Left renal pelvis (tissue), 4 donors: ENCODE measurements at regions not wholly inside any gene's neighbourhood (a gene's known extent, or its start where the extent isn't known, plus 50 kb on each side); places are given as distances from the start of the nearest gene placed in this dataset.
A peak's percentile ranks its signal among the peaks of the same experiment; 100 is the strongest.

Experiments used
- DNase-seq, 4 donors: peaks; one replicate each; pipeline ENCODE4 v3.0.0-alpha.2; 2013; ENCODE audit warnings: low read depth in 4 of 4, low spot score in 3 of 4

DNA sequence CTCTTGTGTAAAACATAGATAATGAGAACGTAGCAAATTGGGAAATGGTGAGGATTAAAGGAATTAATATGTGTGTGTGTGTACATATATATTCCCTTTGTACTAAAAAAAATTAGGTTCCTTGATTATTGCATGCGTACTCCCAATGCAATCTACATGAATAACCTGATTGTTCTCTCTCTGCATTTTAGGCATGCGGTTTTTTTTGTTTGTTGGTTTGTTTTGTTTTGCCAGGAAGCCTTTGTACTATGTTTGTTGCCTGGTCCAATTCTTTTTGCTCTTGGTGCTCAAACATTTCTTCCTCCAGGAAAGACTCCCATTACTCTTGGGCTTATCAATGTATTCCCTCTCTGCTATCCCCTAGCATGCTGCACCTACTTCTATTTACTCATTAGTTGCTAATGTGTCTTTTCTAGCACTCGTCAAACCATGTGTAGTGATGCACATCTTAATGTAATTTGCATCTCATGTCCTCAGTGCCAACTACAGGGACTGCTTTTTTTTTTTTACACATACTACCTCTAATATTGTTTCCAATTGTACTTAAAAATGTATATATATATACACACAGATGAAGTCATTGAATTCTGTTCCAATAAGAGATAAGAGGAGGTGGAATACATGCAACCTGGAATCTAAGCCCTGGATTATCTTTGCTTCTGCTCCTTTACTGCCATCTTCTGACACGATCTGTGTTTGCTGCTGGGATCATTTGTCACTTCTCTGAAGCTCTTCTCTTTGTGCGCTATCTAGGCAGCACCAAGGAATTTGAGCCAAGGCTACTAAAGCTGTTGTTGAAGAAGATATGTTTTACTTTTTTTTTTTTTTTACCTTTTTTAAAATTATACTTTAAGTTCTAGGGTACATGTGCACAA lies 197.2 kb upstream of the ANO3 start:
- peak in 3 of 4 donors; percentile 10 to 18 (median 17) for DNase-seq

DNA sequence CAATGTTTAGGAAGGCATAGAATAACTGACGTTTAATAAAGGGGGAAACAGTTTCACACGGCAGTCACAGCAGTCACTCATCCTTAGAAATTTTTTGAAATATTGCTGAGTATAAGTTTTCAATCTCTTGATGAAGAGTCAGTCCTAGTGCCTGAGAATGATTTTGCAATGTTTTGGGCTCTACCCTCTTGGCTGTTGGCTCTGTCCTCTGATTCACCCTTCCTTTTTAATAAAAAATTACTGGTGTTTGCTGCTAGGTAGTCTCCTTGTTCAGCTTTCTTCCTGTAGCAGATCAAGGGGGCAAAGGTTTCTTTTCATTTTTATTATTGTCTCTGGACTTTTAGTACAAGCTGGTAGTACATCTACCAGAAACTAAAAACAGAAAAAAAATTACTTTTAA lies 194.3 kb upstream of the ANO3 start:
- no peak for DNase-seq

GRCh38 chr11:26142891-26143290 lies 189.0 kb upstream of the ANO3 start:
- DNase-seq, result no peak

DNA sequence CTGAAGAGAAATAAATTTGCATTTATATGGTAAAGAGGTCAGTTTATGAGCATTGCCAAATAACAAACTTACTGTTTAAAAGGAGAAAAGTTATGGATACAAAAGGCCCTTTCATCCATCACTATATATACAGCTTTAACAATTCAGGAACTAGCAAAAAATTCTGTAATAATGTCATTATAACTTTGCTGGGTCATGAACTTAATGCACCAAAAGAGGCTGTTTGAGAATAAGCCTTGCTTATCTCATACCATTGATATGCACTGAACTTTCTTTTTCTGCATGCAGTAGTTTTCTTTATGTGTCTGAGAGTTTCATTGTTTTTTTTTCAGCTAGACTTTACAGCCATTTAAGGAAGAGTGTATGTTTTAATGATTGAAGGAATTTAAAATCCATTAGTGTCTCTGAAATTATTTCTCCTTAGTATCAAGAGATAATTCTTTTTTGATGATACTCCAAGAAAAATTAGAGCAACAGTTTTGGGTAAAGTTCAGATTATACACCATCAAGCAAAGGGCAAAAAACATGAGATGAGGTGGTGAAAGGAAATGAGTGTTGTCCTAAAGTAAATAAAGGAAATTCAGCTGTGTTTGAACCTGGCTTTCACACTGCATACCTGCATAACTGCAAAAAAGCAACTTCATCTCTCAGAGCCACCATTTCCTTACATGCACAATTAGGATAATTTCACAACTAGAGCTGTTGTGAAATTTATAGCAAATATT lies 188.2 kb upstream of the ANO3 start:
- no peak for DNase-seq

DNA sequence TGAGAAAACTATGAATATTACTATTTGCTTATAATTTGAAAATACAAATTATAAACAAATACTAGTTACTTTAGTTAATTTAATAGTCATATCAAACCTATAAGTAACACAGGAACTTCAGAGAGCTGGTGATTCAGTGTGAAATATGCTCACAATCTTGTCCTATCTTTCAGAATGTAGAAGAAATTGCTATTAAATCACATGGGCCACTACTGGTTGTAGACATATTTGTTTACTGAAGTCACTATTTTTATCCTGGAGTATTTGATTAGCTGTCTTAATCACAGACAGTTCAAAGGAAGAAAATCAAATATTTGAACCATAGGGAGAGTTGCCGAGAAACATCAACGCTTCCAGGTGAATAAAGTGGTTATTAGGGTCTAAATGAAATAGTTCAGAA lies 187.6 kb upstream of the ANO3 start:
- no peak for DNase-seq

DNA sequence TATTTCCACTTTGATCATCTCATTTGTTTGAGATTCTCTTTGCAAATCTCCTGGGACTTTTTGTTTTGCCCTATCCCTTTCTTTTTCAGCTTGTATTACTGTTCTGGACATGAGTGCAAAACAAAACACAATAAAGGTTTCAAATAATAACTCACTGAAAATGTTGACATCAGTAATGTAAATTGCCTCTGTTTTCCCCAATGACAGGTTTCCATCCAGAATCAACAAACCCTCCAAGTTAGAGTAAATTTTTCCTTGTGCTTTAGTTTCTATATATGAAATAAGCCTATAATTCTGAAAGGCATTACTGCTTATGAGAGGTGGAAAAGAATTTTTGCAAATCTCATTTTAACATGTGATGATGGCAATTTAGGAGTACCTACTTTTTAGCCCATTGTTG lies 187.0 kb upstream of the ANO3 start:
- no peak for DNase-seq

DNA sequence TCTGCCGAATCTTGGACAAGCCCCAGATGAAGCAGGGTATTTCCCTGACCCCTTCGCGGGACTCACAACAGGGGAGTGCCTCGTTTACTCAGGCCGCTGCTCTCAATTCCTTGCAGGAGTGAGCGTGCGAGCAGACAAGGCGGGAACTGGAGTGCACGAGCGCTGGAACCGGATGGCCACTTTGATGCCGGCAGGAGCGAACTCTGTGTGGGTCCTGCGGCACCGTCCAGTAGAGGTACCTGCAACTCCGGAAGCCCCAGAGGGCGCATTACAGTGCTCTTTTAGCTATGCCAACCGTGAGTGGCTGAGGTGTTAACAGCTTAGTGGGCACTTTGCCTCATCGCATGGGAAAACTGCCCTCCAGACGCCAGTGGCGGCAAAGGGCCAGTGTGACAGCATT lies 182.3 kb upstream of the ANO3 start:
- DNase-seq, result no peak

- no peak for DNase-seq
These were observed 181.9 kb upstream of the ANO3 start for GRCh38 chr11:26150031-26150430.

GRCh38 chr11:26158251-26158650 lies 173.7 kb upstream of the ANO3 start:
- DNase-seq, result no peak

- DNase-seq, result no peak
These were observed 169.6 kb upstream of the ANO3 start for GRCh38 chr11:26162291-26162690.

DNA sequence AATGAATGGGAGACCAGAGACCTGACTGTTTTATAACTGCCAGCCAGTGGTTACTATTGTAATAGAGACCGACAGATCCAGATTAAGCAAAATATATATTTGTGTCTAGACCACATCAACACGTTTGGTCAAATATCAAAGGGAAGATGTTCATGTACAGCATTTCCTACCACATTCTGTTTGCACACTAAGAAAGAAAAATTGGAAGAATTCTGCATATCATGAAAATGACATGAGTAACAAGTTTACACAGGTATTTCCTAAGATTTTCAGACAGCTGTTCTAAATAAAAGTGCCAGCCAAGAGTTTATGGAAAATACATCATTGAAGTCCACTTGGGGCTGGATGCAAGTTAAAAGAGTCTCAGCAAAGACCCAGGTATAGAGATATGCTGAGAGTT lies 145.5 kb upstream of the ANO3 start:
- DNase-seq, result no peak

- DNase-seq, result no peak
These were observed 144.3 kb upstream of the ANO3 start for GRCh38 chr11:26187639-26188038.

DNA sequence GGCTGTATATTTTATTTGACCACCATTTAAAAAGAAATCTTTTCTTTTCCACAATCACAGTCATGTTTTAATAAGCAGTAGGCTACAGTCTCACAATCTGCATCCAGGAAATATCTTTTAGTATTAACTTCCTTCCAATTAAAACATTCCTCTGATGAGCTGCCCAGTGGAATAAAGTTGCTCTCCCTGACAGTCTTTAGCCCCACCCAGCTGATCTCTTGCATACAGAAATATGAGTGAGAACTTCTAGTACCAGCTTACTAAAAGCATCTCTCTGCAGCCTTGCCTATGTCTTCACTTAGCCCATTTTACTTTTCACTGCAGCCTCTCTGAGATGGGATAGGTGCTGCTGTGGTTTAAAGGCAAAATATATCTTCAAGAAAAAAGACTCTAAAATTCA lies 143.4 kb upstream of the ANO3 start:
- no peak for DNase-seq

DNA sequence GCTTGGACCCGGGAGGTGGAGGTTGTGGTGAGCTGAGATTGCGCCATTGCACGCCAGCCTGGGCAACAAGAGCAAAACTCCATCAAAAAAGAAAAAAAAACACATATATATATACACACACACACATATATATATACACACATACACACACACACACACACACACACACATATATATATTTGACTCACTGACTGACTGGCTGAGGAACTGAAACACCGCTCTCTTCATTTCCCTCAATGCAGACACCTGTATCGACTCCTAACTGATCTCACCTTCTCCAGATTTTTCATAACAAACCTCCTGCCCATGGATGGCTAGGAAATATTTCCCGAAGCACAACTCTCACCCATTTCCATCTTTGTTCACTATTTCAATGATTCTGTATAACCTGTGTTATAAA lies 140.7 kb upstream of the ANO3 start:
- DNase-seq, result no peak

- DNase-seq, result peak in 3 of 4 donors; percentile 24 to 64 (median 37)
These were observed 138.1 kb upstream of the ANO3 start for GRCh38 chr11:26193694-26194365.

GRCh38 chr11:26194881-26195280 lies 137.0 kb upstream of the ANO3 start:
- DNase-seq, result no peak

DNA sequence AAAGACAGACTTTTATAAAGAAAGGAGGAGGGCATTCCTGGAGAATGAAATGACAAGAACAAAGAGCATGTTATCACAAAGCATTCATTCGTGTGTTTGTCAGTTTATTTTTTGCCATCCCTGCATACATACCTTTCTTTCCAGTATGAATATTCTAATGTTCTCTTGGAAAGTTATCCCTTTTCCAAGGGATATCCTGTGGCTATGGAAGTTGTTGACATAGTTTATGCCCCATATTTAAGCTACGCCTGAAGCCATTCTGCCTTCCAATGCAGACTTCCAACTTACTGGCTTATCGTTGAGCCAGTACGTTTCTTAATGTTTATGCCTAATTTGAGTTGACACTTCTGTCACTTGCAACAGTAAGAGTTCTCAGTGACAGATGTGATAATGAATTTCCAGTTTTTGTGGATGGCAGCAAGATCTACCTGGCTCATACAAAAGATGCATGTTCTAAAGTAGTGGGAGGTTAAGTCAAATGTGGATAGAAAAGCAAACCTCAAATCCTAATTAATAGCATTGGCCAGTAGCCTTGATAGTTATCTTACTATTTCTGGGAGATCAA lies 133.3 kb upstream of the ANO3 start:
- DNase-seq, result no peak

GRCh38 chr11:26199331-26200095 lies 132.4 kb upstream of the ANO3 start:
- no peak for DNase-seq

DNA sequence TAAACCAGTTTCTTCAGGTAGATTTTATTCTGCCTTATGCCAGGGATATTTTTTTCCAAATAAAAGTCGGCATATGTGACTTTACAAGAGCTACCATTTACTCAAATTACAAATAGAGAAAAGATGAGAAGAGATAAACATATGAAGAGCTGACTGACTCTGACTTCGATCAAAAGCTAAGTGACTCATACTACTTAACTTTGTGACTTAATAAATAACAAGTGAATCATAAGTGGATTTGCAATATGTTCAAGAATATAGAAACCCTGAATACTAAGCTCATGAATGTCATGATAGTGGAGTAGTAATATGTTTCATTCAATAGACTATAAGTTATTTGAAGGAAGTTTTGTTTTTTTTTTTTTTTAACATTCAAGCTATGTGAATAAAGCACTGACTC lies 130.5 kb upstream of the ANO3 start:
- no peak for DNase-seq

GRCh38 chr11:26202754-26203153 lies 129.2 kb upstream of the ANO3 start:
- DNase-seq, result no peak

DNA sequence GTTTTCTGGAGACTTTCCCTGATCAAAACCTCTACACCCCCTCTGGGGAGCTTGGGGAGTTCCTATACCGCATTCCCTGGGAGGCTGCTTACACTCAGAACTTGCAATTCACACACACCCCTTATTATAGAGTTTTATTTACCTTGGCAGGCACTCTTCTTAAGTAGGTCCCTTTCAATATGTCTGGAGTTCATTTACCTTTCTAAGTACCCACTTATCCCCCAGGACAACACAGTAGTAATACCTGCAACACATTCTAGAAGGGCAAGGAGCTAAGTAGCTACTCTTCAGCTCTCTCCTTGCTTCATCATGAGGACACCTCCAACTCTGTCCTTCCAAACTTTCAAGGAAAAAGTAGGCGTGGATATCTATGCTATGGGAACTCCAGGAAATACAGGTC lies 127.8 kb upstream of the ANO3 start:
- DNase-seq, result no peak
